HG02678 (cell line): ENCODE measurements at regions not wholly inside any gene's neighbourhood (a gene's known extent, or its start where the extent isn't known, plus 50 kb on each side); places are given as distances from the start of the nearest gene placed in this dataset.
"Not testable (repeated sequence)": the region's sequence is repeated elsewhere in the genome, so short reads cannot be mapped to it uniquely, and the experiment has no call there.

Source experiments
- ATAC-seq: cut with Tn5 transposase; IDR thresholded peaks from one replicate; pipeline ENCODE4 v1.9.1; 2021; ENCODE audit warnings: mild to moderate bottlenecking, moderate library complexity; ENCODE audit not compliant: unreplicated experiment

DNA sequence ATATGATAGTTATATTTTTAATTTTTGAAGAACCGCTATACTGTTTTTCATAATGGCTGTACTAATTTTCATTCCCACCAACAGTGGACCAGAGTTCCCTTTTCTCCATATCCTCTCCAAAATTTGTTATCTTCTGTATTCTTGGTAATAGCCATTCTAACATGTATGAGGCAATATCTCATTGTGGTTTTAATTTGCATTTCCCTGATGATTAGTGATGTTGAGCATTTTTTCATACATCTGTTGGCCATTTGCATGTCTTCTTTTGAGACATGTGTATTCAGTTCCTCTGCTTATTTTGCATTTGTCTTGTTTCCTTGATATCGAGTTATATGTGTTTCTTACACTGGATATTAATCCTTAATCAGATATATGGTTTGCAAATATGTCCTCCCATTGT, 770.8 kb upstream of the MBL2 start:
- no peak for ATAC-seq

DNA sequence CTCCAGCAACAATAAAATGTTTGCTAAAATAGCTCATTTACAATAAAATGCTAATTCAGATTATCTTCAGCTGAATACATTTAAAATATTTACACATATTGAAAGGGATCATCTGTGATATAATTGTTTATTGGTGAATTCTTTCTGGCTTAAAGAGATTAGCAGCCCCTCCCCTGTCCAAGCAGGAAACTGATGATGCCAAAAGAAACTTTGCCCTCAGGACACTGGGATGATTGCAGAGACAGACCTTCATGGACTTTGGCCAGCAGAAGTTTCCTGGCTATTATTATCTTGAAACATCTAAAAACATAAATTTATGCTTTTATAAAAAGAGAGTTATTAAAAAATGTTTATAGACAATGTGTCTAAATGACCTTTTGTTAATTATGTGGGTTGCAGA, 764.9 kb upstream of the MBL2 start:
- ATAC-seq = no peak

DNA sequence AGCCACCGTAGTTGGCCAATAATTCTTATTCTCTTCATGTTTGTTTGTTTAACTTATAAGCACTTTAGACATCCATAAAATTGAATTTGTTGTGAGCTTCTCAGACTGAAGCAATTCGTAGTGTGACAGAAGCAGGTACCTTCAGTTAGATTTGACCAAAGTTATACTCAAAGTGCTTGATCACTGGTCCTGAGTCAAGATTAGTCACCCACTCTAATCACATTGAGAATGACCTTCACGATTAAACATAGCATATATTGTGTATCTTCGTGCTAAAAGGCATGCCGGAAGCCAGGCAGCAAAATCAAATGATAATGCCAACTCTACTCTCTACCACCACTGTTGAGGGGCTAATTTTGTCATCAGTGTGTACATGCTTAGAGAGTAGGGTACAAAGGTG, 763.7 kb upstream of the MBL2 start:
- no peak for ATAC-seq

DNA sequence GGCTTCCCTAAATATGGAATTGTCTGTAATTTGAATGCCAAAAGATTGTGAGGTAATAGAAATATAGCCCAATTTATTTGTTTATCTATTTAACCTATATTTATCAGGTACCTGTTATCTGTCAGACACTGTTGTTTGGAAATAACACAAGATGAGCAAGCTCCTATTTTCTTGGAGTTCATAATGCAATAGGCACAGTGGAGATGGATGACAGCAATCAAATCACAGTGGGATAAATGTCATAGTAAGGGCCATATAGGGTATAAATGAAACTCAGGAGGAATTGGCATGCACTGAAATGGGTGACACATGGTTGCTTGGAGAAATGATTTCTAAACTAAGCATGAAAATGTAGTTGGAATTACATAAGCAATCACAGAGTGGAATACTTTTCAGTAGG, 761.8 kb upstream of the MBL2 start:
- ATAC-seq = no peak

DNA sequence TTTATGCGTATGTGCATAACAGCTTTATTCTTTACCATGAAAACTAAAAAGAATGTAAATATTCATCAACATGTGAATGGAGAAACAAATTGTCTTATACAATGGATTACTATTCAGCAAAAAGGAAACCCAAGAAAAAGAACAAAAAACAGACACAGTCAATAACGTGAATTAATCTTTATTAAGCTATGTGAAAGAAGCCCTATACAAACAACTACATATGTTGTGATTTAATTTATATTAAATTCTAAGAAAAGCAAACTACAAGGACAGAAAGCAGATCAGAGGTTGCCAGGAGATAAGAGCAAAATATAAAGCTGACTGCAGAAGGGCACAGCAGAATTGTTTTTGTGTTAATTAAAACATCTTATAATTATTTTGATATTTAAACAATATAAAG, 756.4 kb upstream of the MBL2 start:
- ATAC-seq = no peak

DNA sequence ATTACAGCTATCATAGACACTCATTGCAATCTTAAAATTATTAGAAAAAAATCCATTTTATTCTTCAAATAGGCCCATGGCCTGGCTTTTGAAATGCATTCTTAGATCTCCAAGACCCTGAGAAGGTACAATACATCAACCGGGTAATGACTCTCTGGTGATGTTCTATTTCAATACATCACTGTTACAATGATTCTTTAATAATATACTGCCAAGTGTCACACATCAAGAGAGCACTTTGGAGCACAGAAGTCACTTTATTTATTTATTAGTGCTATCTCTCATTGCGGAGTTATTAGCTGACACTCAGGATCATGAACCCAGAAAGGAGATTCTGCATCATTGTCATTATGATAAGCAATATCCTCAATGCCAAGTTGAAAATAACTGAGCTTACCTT, 748.5 kb upstream of the MBL2 start:
- ATAC-seq = no peak

DNA sequence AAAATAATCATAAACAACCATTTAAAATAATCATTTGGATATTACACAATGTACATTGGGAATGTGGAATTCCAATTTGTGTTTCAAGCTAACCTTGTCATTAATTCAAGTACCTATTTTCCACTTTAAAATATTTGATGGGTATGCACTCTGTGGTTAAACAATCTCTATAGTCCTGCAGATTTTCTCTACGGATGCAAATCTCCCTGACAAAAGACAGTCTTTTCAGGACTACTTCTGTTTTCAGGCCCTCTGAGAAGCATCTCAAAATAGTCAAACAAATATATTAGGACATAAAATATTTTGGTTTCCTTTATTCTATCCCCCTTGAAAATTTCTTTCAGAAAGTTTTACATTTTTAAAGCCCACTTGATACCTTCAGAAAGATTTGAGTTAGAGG, 735.6 kb upstream of the MBL2 start:
- ATAC-seq = no peak

DNA sequence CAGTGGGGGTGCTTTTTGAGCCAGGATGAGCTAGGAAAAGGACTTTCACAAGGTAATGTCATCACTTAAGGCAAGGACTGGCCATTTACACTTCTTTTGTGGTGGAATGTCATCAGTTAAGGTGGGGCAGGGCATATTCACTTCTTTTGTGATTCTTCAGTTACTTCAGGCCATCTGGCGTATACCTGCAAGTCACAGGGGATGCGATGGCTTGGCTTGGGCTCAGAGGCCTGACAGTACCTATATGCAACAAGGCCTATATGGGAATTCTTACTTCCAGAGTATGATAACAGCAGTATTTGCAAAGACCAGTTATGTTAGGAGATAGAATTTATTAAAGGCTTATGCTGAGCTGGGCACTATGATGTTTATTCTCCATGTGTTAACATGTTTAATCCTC, 731.9 kb upstream of the MBL2 start:
- not testable (repeated sequence) for ATAC-seq

DNA sequence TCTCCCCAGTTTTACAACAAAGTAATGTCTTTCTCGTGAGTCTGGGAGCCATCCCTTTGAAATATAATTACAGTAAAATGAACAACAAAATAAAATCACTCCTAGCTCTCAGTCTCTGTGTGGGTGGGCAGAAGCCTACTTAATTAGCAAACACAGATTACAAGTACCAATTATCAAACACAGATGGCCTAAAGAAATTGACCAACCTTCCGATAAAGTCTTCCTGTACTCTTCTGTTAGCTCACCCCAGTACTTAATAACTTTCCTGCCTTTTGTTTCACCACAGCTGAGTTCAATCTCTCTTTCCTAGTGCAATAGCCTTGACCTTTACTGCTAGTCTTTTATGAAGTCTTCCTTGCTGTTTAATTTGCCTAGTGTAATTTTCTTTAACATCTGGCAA, 719.2 kb upstream of the MBL2 start:
- ATAC-seq = no peak

DNA sequence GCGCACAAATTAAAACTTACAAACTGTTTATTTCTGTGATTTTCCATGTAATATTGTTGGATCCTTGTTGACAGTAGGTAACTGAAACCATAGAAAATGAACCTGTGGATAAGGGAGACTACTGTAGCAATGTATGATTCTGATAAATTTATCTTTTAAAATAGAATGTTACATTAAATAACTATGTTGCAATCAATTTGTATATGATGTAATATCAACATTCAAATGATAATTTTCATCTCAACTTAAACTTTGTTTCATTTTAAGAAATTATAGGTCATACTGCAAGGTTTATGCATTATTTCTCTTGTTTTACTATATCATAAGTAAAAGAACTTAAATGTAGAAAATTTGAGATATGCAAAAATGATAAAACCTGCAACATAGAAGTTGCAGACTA, 718.0 kb upstream of the MBL2 start:
- no peak for ATAC-seq

DNA sequence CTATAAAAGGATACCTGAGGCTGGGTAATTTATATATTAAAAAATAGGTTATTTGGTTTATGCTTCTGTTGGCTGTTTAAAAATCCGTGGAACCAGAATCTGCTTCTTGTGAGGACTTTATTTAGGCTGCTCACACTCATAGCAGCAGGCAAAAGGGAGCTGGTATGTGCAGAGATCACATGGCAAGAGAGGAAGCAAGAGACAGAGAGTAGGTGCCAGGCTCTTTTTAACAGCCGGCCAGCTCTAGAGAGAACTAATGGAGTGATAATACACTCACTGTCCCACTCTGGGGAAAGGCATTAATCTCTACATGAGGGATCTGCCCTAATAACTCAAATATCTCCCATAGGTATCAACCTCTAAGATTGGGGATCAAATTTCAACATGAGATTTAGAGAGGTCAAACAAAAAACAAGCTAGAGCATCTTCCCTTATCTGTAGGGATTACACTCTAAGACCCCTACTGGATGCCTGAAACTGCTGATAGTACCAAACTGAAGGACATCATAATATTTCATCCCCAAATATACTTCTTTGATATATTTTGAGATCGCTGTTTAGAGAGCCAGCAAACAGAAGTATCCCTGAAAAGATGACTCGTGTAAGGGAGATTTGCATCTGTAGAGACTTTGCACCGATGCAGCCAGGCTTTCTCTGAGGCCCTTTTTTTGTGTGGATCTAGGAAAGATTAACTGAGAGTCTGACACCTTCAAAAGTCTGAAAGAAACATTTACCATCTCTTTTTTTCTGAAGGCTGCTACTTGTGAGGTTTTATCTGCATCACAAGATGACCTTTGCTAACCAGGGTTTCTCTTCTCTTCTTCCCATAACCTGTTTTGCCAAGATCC, 717.0 kb upstream of the MBL2 start:
- ATAC-seq = no peak

DNA sequence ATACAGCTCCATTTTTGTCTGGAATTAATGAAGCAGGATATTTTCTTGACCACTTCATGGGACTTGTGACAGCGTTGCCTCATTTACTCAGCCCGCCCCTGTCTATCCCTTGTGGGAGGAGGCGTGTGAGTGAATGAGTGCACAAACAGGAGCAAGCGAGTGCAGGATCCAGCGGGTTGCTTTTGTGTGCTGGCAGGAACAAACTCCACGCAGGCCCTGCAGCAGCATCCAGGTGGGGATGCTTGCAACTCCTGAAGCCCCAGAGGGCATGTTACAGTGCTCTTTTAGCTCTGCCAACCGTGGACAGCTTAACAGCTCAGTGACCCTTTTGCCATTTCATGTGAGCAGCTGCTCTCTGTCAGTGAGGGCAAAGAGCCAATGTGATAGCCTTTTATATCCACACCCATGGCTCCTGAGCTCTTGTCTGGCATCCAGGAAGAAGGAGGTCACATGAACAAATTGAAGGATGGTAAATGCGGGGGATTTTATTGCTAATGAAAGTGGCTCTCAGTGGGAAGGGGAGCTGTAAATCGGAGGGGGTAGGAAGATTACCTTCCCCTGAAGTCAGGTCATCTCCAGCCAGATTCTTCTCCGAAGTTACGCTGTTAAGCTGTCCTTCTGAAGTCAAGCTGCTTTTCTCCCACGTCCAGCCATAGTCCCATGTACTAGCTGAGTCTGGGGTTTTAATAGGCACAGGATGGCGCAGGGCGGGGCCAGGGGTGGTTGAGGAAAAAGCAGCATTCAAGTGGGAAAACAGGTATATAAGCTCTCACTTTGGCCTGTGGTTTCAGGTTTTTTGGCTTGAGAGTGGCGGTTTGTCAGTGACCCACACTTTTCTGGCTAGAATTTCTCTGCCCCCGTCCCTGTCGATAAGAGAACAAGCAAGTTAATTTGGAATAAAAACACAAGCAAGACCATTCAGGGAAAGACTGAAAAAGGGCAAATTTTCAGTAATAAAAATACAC, 714.7 kb upstream of the MBL2 start:
- ATAC-seq = no peak

DNA sequence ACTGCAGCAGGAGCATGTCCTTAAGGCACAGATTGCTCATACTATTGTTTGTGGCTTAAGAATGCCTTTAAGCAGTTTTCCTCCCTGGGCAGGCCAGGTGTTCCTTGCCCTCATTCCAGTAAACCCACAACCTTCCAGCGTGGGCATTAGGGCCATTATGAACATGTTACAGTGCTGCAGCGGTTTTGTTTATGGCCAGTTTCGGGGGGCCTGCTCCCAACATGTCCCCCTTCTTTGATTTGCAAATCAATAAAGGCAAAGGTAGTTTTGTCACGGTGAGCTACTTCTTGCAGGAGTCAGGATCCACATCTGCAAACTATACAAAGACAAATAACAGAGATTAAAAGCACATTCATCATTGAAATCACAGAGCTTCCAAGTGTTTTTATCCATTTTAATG, 712.8 kb upstream of the MBL2 start:
- not testable (repeated sequence) for ATAC-seq

DNA sequence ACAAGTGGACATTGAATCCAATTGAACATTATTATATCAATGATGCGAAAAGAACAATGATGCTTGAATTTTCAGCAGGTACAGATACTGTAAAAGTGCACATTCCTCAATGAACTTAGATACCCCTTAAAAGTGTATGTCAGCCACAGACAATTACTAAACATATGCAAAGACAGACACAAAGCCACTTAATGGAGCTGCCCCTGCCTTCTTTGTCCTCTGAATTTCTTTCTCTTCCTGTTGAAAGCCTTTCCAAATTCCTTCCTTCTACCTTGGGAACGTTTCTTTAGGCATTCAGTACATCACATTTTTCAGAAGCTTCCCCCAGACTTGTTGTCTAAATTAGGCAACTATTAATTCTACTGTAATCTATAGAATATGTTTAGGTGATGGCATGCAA, 706.8 kb upstream of the MBL2 start:
- ATAC-seq = no peak

DNA sequence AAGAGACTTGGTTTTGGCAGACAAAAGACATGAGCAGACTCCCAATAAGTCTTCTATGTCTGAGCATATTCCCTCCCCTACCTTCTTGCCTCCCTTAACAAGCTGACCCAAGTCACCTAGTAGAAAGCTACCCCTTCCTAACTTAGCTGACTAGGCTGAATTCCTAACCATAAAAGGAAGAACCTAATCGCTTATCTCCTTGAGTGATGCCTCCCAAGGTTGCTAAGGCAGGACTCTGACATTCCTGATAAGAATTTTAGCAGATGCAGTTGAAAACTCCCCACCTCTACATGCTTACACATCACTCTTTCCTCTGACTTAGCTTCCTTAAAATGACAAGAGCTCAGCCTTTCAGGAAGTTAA, 704.7 kb upstream of the MBL2 start:
- no peak for ATAC-seq

DNA sequence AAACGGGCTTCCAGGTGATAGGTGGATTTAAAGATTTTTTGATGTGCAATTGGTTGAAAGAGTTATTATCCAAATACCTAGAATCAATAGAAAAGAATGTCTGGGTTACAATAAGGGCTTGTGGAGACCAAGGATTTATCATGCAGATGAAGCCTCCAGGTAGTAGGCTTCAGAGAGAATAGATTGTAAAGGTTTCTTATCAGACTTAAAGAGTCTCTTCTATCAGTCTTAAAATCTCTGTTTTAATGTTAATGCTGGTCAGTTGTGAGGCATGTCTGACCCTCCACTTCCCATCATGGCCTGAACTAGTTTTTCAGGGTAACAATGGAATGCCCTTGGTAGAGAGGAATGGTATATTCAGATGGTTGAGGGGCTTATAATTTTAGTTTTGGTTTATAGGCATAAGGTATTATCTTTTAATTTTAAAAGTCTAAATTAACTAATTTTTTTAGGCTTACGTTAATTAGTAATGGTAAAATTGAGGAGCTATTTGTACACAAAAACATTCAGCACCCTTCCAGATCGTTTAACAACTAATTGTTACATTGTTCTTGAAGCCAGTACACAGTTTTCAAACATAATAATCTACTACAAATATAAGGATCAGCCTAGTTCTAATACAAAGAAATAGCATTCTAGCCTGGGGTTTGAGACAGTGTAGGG, 704.2 kb upstream of the MBL2 start:
- no peak for ATAC-seq

DNA sequence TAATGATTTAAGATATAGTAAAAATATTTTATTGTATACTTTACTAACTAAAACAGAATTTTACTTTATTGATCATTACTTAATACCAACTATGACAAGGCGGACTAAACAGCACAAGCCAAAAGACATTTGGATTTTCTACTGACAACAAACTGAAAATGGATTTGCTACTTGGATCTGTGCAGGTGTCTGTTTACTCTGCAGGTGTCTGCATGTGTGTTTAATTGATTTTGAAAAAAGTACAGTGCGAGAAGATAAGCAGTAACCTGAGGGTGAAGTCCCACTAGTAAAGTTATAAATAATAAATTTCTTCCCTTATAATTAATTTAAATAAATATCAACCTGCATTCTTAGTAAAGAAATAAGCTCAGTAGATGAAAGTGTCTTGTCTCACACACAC, 696.8 kb upstream of the MBL2 start:
- ATAC-seq = no peak

DNA sequence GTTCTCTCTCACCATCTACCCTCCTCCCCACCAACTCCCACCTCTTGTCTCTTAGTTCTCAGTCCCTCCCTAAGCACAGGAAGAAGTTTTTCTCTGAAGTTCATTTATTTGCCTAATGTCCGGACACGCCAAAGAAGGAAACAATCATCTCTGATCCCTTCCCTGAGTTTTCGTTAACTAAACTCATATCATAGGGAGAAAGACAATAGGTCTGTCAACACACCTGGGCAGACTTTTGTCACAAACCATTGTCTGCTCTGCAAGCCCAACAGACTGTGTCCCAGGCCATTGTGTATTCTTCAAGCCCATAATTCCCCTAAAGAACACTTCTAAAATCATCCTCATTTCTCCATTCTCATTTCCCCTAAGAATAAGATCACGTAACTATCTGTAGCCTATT, 691.0 kb upstream of the MBL2 start:
- no peak for ATAC-seq

DNA sequence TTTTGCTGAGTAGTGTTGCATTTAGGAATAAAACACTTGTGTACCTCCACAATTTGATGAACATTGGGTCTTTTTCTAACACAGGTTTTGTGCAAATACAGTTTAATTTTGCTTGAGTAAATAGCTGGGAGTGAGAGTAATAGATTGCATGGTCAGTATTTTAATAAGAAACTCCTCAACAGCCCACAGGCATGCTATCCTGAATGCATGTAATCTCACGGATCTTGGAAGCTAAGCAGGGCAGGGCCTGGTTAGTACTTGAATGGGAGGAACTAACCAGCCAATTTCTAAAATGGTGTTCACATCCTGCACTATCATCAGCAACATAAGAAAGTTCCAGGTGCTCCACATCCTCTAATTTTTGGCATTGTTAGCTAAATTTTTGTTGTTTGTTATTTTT, 685.4 kb upstream of the MBL2 start:
- ATAC-seq = no peak

DNA sequence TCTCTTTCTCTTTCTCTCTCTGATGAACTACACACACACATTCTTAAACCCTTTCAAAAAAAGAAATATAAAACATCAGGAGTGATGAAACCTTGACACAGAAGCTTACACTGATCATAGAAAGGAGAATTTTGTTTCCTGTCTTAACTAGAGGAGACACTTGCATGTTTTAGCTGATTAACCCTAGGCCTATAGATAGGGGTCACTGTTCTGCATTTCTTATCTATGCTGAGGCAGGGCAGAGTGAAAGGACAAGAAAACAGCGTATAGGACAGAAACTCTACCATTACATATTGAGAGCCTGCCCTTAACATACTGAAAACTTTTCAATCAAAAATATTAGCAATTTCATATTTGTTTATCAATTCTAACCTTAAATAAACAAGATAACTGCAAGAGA, 680.6 kb upstream of the MBL2 start:
- ATAC-seq = no peak

DNA sequence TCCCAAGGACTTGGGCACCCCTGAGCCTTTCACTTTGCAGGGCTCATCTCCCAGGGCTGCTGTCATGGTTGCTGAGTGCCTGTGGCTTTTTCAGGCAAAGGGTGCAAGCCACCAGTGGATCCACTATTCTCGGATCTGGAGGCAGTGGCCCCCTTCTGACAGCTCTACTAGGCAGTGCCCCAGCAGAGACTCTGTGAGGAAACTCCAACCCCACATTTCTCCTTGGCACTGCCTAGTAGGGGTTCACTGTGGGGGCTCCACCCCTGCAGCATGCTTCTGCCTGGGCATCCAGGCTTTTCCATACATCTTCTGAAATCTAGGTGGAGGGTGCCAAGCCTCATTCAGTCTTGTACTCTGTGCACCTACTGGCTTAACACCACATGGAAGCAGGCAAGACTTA, 675.0 kb upstream of the MBL2 start:
- no peak for ATAC-seq

DNA sequence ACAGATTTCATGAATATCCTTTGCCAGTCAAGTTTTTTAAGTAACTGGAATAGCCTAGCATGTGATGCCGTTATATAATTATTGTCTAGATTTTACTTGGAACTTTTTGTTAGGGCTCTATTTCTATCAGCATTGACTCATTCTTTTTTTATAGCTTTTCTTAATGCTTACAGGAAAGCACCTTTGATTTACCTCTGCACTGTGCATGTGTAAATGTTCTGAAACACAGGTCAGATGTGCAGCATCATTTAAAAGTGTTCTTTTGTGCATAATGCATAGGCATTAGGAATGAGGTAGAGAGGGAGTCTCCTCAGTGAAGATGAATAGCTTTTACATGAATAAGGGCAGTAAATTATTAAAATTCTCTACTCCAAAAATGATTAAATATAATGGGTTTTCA, 669.3 kb upstream of the MBL2 start:
- ATAC-seq = no peak
